CD14-positive monocyte (primary cell): ENCODE measurements at regions not wholly inside any gene's neighbourhood (a gene's known extent, or its start where the extent isn't known, plus 50 kb on each side); places are given as distances from the start of the nearest gene placed in this dataset.

Source experiments
- DNase-seq, 3 donors: peaks; one replicate each; pipeline ENCODE4 v3.0.0-alpha.2; 2011 to 2022
- H2AFZ ChIP-seq: 2 replicates; pipeline ENCODE4 v1.6.0; 2012; ENCODE audit warnings: mild to moderate bottlenecking, low read depth, low read length, inconsistent platforms; ENCODE audit not compliant: insufficient read depth, poor library complexity, severe bottlenecking
- H3K27ac ChIP-seq, 2 donors: 1 replicate in 1 of 2; 2 replicates in 1 of 2; pipeline ENCODE4 v1.5.1; 2012 to 2013; ENCODE audit warnings: low read length in 2 of 2, control low read depth in 1 of 2, inconsistent platforms in 1 of 2, low read depth in 1 of 2, mild to moderate bottlenecking in 1 of 2
- H3K27me3 ChIP-seq, 2 donors: one replicate each; pipeline versions ENCODE4 v1.6.0 to v1.6.1; 2011 to 2013; ENCODE audit warnings: low read length in 2 of 2; ENCODE audit not compliant: control insufficient read depth in 2 of 2, insufficient read depth in 2 of 2
- H3K36me3 ChIP-seq, 2 donors: replicated peaks in 1 of 2; 1 replicate in 1 of 2; 2 replicates in 1 of 2; pipeline versions ENCODE4 v1.5.1 to v1.6.1; 2012 to 2013; ENCODE audit warnings: low read length in 2 of 2, control low read depth in 1 of 2, inconsistent platforms in 1 of 2, mild to moderate bottlenecking in 1 of 2; ENCODE audit not compliant: insufficient read depth in 2 of 2, control insufficient read depth in 1 of 2
- H3K4me1 ChIP-seq, 2 donors: 1 replicate in 1 of 2; 2 replicates in 1 of 2; pipeline versions ENCODE4 v1.5.1 to v1.6.1; 2012 to 2013; ENCODE audit warnings: low read length in 2 of 2, control low read depth in 1 of 2, inconsistent platforms in 1 of 2, mild to moderate bottlenecking in 1 of 2, moderate library complexity in 1 of 2; ENCODE audit not compliant: insufficient read depth in 2 of 2, control insufficient read depth in 1 of 2
- H3K4me2 ChIP-seq: replicated peaks from 2 replicates; pipeline ENCODE3; 2012; ENCODE audit warnings: low read length, moderate library complexity, mild to moderate bottlenecking; ENCODE audit not compliant: poor library complexity, severe bottlenecking; ENCODE audit errors: extremely low read depth
- H3K4me3 ChIP-seq, 3 experiments: fragments of 200-600 bp in 1 of 3; sonication (generic) in 1 of 3; replicated peaks in 1 of 3; 1 replicate in 2 of 3; 2 replicates in 1 of 3; pipeline ENCODE4 v1.5.1; 2011 to 2013; ENCODE audit warnings: low read length in 3 of 3, mild to moderate bottlenecking in 3 of 3, control low read depth in 2 of 3, low read depth in 2 of 3, inconsistent platforms in 1 of 3, moderate library complexity in 1 of 3
- H3K79me2 ChIP-seq: 2 replicates; pipeline ENCODE4 v1.6.0; 2012; ENCODE audit warnings: mild to moderate bottlenecking, control low read depth, inconsistent platforms, low read length, moderate library complexity; ENCODE audit not compliant: insufficient read depth
- H3K9ac ChIP-seq: 2 replicates; pipeline ENCODE4 v1.6.0; 2017; ENCODE audit warnings: low read length, mild to moderate bottlenecking; ENCODE audit not compliant: insufficient read depth, poor library complexity, severe bottlenecking
- H3K9me3 ChIP-seq, 2 donors: replicated peaks in 1 of 2; 1 replicate in 1 of 2; 2 replicates in 1 of 2; pipeline versions ENCODE4 v1.5.1 to v1.6.1; 2012 to 2013; ENCODE audit warnings: low read length in 2 of 2, control low read depth in 1 of 2; ENCODE audit not compliant: control insufficient read depth in 1 of 2, insufficient read depth in 1 of 2
- H4K20me1 ChIP-seq: 2 replicates; pipeline ENCODE4 v1.6.0; 2012; ENCODE audit warnings: mild to moderate bottlenecking, low read length, control low read depth, moderate library complexity; ENCODE audit not compliant: insufficient read depth
- H3K27ac Mint-ChIP-seq, 7 donors: one replicate each; pipeline ENCODE4 v1.8.0; 2020; ENCODE audit warnings: mild to moderate bottlenecking in 7 of 7, mixed read lengths in 7 of 7, moderate library complexity in 6 of 7, inconsistent platforms in 2 of 7
- H3K27me3 Mint-ChIP-seq, 3 donors: one replicate each; pipeline ENCODE4 v1.8.0; 2021 to 2022; ENCODE audit warnings: low read depth in 3 of 3, mild to moderate bottlenecking in 3 of 3, mixed read lengths in 3 of 3, moderate library complexity in 3 of 3, inconsistent platforms in 1 of 3
- H3K36me3 Mint-ChIP-seq, 2 donors: one replicate each; pipeline ENCODE4 v1.8.0; 2020; ENCODE audit warnings: mixed read lengths in 2 of 2, inconsistent platforms in 1 of 2, mild to moderate bottlenecking in 1 of 2
- H3K4me1 Mint-ChIP-seq: one replicate; pipeline ENCODE4 v1.8.0; 2020; ENCODE audit warnings: mild to moderate bottlenecking, mixed read lengths
- H3K4me3 Mint-ChIP-seq, 2 donors: one replicate each; pipeline ENCODE4 v1.8.0; 2020; ENCODE audit warnings: mild to moderate bottlenecking in 2 of 2, mixed read lengths in 2 of 2, moderate library complexity in 1 of 2
- H3K9me3 Mint-ChIP-seq, 7 donors: one replicate each; pipeline ENCODE4 v1.8.0; 2020 to 2022; ENCODE audit warnings: mixed read lengths in 7 of 7, mild to moderate bottlenecking in 6 of 7, moderate library complexity in 6 of 7, inconsistent platforms in 2 of 7
- WGBS: methylation state at CpG from one replicate; pipeline ENCODE4 v1.1.5; 2013; ENCODE audit warnings: missing lambda C conversion rate; ENCODE audit not compliant: insufficient coverage; 5-methylcytosine and 5-hydroxymethylcytosine counted together
- intact Hi-C, 2 donors: fragments of 100-400 bp; cut with micrococcal nuclease; formaldehyde crosslinking; loops; one replicate each; pipeline versions ENCODE4 v1.15.0 to v1.15.1; 2023
- TF ChIP-seq, protein P1 (sequence below): fragments of 200-600 bp; IDR thresholded peaks from one replicate; pipeline ENCODE4 v1.8.0; 2022; ENCODE audit warnings: antibody characterized with exemption, mild to moderate bottlenecking

DNA sequence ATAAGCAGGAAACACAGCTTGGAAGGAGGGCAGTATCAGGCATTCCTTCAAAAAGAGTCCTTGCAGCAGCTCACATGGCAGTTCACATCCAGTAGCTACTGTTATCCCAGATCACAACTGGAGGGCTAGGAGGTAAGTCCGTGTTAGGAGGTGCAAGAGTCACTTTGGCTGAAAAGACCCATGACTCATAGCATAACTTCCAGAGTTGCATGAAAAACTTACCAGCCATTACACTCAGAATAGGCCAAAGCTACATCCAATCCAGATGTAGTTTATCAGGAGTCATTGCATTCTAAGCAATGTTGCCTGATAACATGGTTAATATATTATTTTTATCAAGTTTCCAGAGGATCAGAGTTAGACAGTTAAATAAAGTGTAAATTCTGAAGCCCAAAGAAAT lies 1126.4 kb upstream of the SEMA6A start:
- no peaks in the 10 kb centered on the region for H3K36me3 Mint-ChIP-seq
- no peak for DNase-seq
- Histone ChIP-seq H3K27ac (no peak overlapping the region), H3K36me3 (no peaks in the 10 kb centered on the region), H3K79me2 (no peaks in the 10 kb centered on the region), H3K4me2 (no peak overlapping the region), H2AFZ (no peak overlapping the region), H3K27me3 (no peaks in the 10 kb centered on the region), H3K9me3 (peaks cover 3 to 6% of the 10 kb centered on the region in 2 donors), H3K4me1 (no peaks in the 10 kb centered on the region), H3K9ac (no peak overlapping the region), H4K20me1 (no peaks in the 10 kb centered on the region), H3K4me3 (no peak overlapping the region)
- H3K9me3 Mint-ChIP-seq = peaks cover 0 to 6% (median 1%) of the 10 kb centered on the region in 7 donors
- intact Hi-C loops = no loop called here
- WGBS = 100% methylated on average over 1 of the region's 1 CpG
- no peaks in the 10 kb centered on the region for H3K27me3 Mint-ChIP-seq
- TF ChIP-seq, protein P1, sequence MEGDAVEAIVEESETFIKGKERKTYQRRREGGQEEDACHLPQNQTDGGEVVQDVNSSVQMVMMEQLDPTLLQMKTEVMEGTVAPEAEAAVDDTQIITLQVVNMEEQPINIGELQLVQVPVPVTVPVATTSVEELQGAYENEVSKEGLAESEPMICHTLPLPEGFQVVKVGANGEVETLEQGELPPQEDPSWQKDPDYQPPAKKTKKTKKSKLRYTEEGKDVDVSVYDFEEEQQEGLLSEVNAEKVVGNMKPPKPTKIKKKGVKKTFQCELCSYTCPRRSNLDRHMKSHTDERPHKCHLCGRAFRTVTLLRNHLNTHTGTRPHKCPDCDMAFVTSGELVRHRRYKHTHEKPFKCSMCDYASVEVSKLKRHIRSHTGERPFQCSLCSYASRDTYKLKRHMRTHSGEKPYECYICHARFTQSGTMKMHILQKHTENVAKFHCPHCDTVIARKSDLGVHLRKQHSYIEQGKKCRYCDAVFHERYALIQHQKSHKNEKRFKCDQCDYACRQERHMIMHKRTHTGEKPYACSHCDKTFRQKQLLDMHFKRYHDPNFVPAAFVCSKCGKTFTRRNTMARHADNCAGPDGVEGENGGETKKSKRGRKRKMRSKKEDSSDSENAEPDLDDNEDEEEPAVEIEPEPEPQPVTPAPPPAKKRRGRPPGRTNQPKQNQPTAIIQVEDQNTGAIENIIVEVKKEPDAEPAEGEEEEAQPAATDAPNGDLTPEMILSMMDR = no peak
- no peak overlapping the region for H3K27ac Mint-ChIP-seq
- no peak overlapping the region for H3K4me3 Mint-ChIP-seq
- no peaks in the 10 kb centered on the region for H3K4me1 Mint-ChIP-seq

DNA sequence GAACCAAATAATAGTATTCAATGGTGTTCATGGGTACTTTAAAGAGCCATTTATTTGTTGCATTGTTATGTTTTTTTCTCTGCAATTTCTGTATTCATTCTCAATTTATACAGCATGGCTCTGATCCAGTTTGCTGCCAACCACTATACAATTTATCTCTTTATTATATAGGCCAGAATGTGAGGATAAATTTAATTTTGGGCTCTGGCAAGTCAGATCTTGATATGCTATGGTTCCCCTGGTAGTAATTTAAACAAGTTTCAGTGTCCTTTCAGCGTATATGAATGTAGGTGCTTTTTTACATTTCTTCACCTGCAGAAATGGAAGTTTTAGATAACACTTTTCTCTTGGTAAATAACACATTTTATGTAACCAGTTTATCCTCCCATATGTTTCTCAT lies 1118.0 kb upstream of the SEMA6A start:
- no peaks in the 10 kb centered on the region for H3K36me3 Mint-ChIP-seq
- TF ChIP-seq, protein P1 = no peak

More for the DNA sequence above, 1118.0 kb upstream of the SEMA6A start:
- H3K79me2 ChIP-seq = no peaks in the 10 kb centered on the region
- H3K4me2 ChIP-seq = no peak overlapping the region
- H3K9ac ChIP-seq = no peak overlapping the region
- no peak for DNase-seq
- no peaks in the 10 kb centered on the region for H3K4me1 ChIP-seq
- peaks cover 0 to 10% (median 3%) of the 10 kb centered on the region in 7 donors for H3K9me3 Mint-ChIP-seq
- no peaks in the 10 kb centered on the region for H3K27me3 ChIP-seq
- no peak overlapping the region for H2AFZ ChIP-seq
- peaks cover 0 to 3% of the 10 kb centered on the region in 2 donors for H3K9me3 ChIP-seq
- peaks cover 0 to 2% (median 0%) of the 10 kb centered on the region in 3 donors for H3K27me3 Mint-ChIP-seq
- H3K4me3 Mint-ChIP-seq = no peak overlapping the region
- H3K27ac ChIP-seq = no peak overlapping the region
- H3K4me3 ChIP-seq = no peak overlapping the region
- no peak overlapping the region for H3K27ac Mint-ChIP-seq
- no peaks in the 10 kb centered on the region for H4K20me1 ChIP-seq
- no CpG with 5 or more reads among the region's 1 CpG for WGBS
- no peaks in the 10 kb centered on the region for H3K36me3 ChIP-seq
- intact Hi-C loops = no loop called here
- H3K4me1 Mint-ChIP-seq = no peaks in the 10 kb centered on the region
